ENCODE measurements at regions not wholly inside any gene's neighbourhood (a gene's known extent, or its start where the extent isn't known, plus 50 kb on each side); places are given as distances from the start of the nearest gene placed in this dataset.
"Not testable (repeated sequence)": the region's sequence is repeated elsewhere in the genome, so short reads cannot be mapped to it uniquely, and the experiment has no call there.

DNA sequence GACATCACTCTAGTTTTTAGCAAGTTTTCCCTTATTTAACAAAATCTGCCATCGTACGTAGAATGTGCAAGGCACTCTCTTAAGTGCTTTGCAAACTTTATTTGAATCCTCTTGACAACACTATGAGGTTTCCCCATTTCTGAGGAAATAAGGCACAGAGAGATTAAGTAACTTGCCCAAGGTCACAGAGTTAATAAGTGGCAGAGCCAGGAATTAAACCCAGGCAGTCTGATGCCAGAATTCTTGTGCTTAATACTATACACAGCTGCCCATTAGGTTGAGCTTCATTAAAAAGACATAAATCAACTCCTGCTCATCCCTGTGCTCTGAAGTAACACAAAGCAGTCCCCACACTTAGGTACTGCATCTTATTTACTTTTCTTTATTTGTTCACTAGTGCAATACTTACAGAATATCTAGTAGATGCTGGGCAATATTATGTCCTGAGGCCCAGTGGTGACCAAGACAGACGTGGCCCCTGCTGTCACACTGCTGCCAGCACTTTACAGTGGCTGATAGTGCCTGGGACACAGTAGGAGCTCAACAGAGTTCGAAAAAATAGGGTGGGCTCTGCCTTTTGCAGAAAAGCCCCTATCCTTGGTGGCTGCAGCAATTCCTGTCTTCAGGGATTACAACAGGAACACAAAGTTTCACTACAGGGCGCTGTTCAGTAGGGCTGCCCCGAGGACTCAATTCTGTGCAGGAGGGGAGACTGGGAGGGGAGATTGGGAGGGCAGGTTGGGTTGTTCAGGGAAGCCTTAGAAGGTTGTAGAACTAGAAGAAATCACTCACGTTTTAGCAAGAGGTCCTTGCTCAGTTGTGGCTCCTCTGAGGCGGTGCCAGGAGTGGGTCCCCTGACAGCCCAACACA is 138.3 kb upstream of the TPM1 start:
- no peaks in the 10 kb centered on the region for H3K27me3 ChIP-seq
- no peak overlapping the region for H3K27ac ChIP-seq
- DNase-seq (ENCODE audit: extremely low spot score in 2 of 2), result no peak
- H3K4me3 ChIP-seq, result no peak overlapping the region
- H3K36me3 ChIP-seq, result no peaks in the 10 kb centered on the region
- intact Hi-C loops (cut with DNase I), result no loop called here
- H3K4me1 ChIP-seq, result peaks cover 3% of the 10 kb centered on the region
- no peaks in the 10 kb centered on the region for H3K9me3 ChIP-seq
- TF ChIP-seq, protein P1, sequence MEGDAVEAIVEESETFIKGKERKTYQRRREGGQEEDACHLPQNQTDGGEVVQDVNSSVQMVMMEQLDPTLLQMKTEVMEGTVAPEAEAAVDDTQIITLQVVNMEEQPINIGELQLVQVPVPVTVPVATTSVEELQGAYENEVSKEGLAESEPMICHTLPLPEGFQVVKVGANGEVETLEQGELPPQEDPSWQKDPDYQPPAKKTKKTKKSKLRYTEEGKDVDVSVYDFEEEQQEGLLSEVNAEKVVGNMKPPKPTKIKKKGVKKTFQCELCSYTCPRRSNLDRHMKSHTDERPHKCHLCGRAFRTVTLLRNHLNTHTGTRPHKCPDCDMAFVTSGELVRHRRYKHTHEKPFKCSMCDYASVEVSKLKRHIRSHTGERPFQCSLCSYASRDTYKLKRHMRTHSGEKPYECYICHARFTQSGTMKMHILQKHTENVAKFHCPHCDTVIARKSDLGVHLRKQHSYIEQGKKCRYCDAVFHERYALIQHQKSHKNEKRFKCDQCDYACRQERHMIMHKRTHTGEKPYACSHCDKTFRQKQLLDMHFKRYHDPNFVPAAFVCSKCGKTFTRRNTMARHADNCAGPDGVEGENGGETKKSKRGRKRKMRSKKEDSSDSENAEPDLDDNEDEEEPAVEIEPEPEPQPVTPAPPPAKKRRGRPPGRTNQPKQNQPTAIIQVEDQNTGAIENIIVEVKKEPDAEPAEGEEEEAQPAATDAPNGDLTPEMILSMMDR (IDR thresholded peaks at IDR 0.05), result no peak
- TF ChIP-seq POLR2AphosphoS5 (IDR thresholded peaks at IDR 0.05; ENCODE audit: insufficient read depth in 1 of 2, low read depth in 1 of 2), result no peak
- no peak for TF ChIP-seq POLR2A (IDR thresholded peaks at IDR 0.05)

DNA sequence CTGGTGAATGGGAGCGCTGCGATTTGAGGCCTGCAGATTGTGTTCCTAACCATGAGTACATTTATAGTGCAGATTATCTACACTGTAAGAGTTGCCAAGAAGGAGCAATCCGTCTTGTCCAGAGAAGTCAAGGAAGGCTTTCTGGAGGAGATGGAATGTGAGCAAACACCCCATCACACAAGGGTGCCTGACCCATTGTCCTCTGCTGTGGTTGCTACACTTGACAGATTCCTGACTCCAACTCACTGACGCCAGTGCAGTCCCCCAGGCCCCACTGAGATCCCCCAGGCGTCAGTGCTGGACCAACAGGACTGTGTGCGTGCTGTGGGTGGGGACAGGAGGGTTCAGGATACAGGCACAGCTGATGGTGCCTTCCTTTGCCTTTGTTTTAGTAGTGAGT is 135.9 kb upstream of the TPM1 start:
- TF ChIP-seq POLR2AphosphoS5 (IDR thresholded peaks at IDR 0.05; ENCODE audit: insufficient read depth in 1 of 2, low read depth in 1 of 2) (no peak), POLR2A (IDR thresholded peaks at IDR 0.05) (no peak)
- TF ChIP-seq, protein P1 (IDR thresholded peaks at IDR 0.05), result no peak
- Histone ChIP-seq H3K4me1 (no peaks in the 10 kb centered on the region), H3K4me3 (no peak overlapping the region), H3K9me3 (no peaks in the 10 kb centered on the region), H3K27ac (no peak overlapping the region), H3K27me3 (no peaks in the 10 kb centered on the region), H3K36me3 (no peaks in the 10 kb centered on the region)
- intact Hi-C loops (cut with DNase I), result no loop called here
- no peak for DNase-seq (ENCODE audit: extremely low spot score in 2 of 2)

DNA sequence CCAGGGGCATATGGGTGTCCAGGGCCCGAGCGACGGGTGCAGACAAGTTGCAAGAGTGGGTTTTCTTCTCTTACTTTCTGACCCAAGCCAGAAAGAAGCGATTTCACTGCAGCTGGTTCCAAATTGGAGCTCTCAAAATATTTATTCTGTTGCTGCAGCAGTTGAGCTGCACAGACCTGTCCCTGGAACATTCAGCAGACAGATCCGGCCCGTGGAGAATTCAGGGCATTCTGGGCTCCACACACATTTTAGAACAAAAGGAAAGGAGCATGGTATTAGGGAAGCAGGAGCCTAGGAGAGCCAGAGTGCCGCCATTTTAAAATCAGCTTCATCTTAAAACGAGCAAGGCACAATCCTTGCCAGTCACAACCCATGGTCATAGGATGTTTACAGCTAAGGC is 135.3 kb upstream of the TPM1 start:
- H3K9me3 ChIP-seq, result no peaks in the 10 kb centered on the region
- no peaks in the 10 kb centered on the region for H3K36me3 ChIP-seq
- no peak overlapping the region for H3K4me3 ChIP-seq
- TF ChIP-seq POLR2AphosphoS5 (IDR thresholded peaks at IDR 0.05; ENCODE audit: insufficient read depth in 1 of 2, low read depth in 1 of 2) (no peak), POLR2A (IDR thresholded peaks at IDR 0.05) (no peak)
- TF ChIP-seq, protein P1 (IDR thresholded peaks at IDR 0.05), result no peak
- H3K27ac ChIP-seq, result no peak overlapping the region
- intact Hi-C loops (cut with DNase I), result no loop called here
- no peak for DNase-seq (ENCODE audit: extremely low spot score in 2 of 2)
- no peaks in the 10 kb centered on the region for H3K4me1 ChIP-seq
- no peaks in the 10 kb centered on the region for H3K27me3 ChIP-seq

DNA sequence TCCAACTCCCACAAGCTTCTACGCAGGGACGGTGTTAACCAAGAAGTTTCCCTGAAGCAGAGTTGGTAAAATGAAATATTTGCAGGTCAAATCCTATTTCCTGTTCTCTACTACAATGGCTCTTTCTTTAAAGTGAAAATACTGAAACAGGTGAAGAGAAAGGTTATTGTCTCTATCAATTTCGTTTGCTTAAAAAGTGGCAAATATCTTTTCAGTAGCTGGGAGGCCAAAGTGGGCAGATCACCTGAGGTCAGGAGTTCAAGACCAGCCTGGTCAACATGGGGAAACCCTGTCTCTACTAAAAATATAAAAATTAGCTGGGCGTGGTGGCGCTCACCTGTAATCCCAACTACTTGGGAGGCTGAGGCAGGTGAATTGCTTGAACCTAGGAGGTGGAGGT is 134.2 kb upstream of the TPM1 start:
- intact Hi-C loops (cut with DNase I); H3K27me3 ChIP-seq; H3K27ac ChIP-seq; DNase-seq (ENCODE audit: extremely low spot score in 2 of 2); H3K4me3 ChIP-seq; H3K4me1 ChIP-seq; H3K9me3 ChIP-seq; H3K36me3 ChIP-seq: not testable (repeated sequence)

DNA sequence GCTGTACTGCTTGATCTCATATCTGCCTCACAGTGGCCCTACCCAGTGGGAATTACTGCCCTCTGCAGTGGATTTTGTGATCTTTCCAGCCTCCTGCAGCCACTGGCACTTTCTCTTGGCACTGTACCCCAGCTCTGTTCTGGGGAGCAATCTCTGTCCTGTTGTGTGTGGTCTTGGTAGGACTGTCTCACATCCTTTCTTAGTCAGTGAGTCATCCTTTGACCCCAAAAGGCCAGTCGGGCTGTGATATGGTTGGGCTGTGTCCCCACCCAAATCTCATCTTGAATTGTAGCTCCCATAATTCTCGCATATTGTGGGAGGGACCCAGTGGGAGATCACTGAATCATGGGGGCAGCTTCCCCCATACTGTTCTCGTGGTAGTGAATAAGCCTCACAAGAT is 133.3 kb upstream of the TPM1 start:
- H3K36me3 ChIP-seq, result no peaks in the 10 kb centered on the region
- H3K4me3 ChIP-seq, result no peak overlapping the region
- H3K9me3 ChIP-seq, result no peaks in the 10 kb centered on the region
- H3K27me3 ChIP-seq, result no peaks in the 10 kb centered on the region
- no peak for DNase-seq (ENCODE audit: extremely low spot score in 2 of 2)
- intact Hi-C loops (cut with DNase I), result no loop called here
- no peak overlapping the region for H3K27ac ChIP-seq
- no peaks in the 10 kb centered on the region for H3K4me1 ChIP-seq
- TF ChIP-seq, protein P1 (IDR thresholded peaks at IDR 0.05), result no peak
